ENCODE measurements at regions not wholly inside any gene's neighbourhood (a gene's known extent, or its start where the extent isn't known, plus 50 kb on each side); places are given as distances from the start of the nearest gene placed in this dataset.
A peak's percentile ranks its signal among the peaks of the same experiment; 100 is the strongest.

DNA sequence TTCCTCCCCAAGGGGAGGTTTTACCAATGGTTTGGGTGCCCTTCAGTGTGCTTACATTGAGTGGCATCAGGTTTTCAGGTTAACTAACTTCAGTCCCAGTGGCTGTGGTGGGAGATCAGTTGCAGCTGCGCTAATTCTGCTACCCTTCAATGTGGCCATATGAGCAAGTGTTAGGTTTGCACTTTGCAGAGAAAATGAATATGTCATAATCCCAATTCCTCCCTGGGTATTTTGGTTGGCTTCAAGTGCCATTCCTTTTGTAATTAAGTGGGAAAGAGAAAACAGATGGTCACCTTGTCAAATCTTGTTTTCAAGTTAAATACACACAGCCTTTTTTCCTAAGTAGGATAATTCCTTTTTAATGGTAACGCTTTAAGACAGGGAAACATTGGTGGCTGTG, 236.2 kb downstream of the TLE4 start:
- TF ChIP-seq, protein P1, sequence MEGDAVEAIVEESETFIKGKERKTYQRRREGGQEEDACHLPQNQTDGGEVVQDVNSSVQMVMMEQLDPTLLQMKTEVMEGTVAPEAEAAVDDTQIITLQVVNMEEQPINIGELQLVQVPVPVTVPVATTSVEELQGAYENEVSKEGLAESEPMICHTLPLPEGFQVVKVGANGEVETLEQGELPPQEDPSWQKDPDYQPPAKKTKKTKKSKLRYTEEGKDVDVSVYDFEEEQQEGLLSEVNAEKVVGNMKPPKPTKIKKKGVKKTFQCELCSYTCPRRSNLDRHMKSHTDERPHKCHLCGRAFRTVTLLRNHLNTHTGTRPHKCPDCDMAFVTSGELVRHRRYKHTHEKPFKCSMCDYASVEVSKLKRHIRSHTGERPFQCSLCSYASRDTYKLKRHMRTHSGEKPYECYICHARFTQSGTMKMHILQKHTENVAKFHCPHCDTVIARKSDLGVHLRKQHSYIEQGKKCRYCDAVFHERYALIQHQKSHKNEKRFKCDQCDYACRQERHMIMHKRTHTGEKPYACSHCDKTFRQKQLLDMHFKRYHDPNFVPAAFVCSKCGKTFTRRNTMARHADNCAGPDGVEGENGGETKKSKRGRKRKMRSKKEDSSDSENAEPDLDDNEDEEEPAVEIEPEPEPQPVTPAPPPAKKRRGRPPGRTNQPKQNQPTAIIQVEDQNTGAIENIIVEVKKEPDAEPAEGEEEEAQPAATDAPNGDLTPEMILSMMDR (IDR thresholded peaks at IDR 0.05; ENCODE audit: low read depth, low read length), result no peak

DNA sequence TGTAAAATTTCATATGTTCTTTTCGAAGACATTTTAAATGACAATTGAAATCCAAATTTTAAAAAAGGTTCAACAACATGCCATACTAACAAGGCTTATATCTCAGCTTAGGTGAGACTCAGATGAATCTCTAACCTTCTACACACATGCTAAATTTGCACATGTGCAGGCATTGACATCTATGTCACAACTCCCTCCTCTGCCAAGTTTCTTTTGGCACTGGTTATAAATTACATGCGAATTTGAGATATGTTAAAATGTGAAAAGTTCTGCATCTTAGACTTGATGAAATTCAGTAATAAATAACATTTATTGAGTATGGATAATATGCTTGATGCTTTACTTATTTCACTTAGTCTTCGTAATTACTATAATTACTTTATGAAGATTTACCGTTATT, 234.3 kb downstream of the TLE4 start:
- TF ChIP-seq, protein P1 (IDR thresholded peaks at IDR 0.05; ENCODE audit: low read depth, low read length), result no peak
- no peak for DNase-seq (ENCODE audit: extremely low read depth, low read depth)

More for the DNA sequence above, 236.2 kb downstream of the TLE4 start:
- DNase-seq (ENCODE audit: extremely low read depth, low read depth), result no peak

DNA sequence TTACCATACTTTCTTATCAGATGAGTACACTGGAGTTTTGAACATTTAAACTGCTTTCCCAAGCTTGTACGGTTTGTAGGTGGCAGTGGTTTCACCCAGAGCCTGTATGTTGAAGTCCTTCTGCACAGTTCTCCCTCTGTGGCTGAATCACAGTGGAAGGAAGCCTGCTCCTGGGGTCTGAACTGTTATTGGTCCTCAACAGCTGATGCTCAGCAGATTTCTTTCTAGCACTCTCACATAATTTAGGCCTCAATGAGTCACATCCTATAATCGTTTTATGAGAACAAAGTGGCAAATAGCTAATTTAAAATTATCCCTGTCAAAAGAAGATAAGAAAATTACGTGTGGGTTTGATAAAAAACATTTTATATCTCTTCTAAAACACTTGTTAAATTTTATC, 229.7 kb downstream of the TLE4 start:
- TF ChIP-seq, protein P1 (IDR thresholded peaks at IDR 0.05; ENCODE audit: low read depth, low read length), result no peak
- DNase-seq (ENCODE audit: extremely low read depth, low read depth), result no peak

DNA sequence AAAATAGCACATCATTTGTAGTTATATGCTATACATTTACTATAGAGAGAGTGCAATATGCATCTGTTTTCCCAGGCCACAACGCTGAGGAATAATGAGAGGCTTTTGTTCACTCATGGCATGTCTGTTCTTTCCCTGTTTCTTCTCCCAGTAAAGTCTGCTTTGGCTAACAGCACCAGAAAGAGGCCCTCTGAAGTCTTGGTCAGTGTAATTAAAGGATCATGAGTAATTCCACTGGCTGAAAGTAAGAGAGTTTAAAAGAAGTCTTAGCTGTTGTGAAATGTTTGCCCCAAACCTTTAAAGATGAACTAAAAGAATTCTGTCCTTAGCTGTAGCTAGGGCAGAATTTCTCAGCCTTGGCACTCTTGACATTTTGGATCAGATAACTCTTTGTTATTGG, 228.8 kb downstream of the TLE4 start:
- no peak for DNase-seq (ENCODE audit: extremely low read depth, low read depth)
- TF ChIP-seq, protein P1 (IDR thresholded peaks at IDR 0.05; ENCODE audit: low read depth, low read length), result no peak

DNA sequence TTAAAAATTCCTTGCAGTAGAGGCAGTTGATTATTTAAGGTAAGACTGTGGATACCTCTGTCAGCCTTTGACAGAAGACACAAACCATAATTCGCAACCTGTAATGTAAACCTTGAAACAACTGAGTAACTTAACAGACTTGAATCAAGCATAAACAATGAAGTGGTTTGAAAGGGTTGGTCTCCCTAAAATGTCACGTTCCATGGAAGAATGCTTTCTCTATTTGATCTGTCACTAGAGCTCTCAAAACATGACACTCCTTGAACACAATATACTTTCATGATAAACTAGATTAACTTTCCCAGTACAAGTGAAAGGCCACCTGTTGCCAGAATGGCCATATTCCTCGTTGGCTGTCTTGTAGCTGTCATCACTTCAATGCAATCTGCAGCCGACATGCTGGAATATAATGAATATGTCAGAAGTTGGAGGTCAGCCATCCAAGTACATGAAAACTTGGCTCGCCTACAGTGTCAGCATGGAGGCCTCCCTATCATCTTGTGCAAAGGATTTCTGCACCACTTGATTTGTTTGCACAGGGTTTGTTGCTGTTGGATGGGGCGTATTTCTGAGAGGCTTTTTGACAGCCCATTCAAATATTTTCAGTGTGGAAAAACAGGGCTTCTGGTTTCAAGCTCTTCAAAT, 228.0 kb downstream of the TLE4 start:
- TF ChIP-seq, protein P1 (IDR thresholded peaks at IDR 0.05; ENCODE audit: low read depth, low read length), result no peak

DNA sequence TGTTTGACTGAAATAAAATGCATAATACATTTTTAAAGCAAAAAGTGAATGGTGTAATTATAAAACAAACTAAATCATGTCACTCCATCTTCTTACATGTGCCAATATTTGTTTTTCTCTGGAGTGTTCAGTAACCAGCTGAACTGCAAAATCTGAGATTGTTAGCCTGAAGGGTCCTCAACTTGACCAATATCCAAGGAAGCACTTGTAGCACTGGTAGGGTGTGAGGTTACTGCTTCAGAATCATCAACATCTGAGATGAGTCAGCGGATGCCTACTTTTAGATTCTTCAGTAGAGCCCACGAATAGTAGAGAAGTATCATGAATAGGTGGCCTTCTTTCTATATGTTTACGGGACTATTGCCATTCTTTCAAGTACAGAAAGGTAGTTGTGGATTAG, 226.7 kb downstream of the TLE4 start:
- no peak for DNase-seq (ENCODE audit: extremely low read depth, low read depth)
- TF ChIP-seq, protein P1 (IDR thresholded peaks at IDR 0.05; ENCODE audit: low read depth, low read length), result no peak

More for the DNA sequence above, 228.0 kb downstream of the TLE4 start:
- peak; percentile 16 for DNase-seq (ENCODE audit: extremely low read depth, low read depth)

DNA sequence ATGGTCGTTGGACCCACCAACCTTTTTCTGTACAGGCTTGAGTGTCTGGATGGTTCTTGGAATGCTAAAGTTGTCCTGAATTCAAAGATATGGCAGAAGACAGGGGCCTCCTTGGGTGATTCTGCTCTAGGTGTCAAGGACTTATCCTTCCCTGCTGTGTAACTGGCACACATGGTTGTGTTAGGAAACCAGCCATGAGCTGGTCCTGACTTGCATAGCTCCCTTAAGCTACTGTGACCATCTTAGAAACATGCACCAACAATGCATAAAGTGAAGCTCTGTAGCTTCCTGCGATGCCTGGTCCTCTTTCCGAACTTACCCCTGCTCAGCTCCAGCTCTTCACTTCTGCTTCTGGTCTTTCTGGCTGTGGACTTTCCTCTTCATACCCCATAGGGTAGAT, 224.6 kb downstream of the TLE4 start:
- DNase-seq (ENCODE audit: extremely low read depth, low read depth), result no peak
- TF ChIP-seq, protein P1 (IDR thresholded peaks at IDR 0.05; ENCODE audit: low read depth, low read length), result no peak

Measured in AG09319 (cell line).